ENCODE measurements at regions not wholly inside any gene's neighbourhood (a gene's known extent, or its start where the extent isn't known, plus 50 kb on each side); places are given as distances from the start of the nearest gene placed in this dataset.

DNA sequence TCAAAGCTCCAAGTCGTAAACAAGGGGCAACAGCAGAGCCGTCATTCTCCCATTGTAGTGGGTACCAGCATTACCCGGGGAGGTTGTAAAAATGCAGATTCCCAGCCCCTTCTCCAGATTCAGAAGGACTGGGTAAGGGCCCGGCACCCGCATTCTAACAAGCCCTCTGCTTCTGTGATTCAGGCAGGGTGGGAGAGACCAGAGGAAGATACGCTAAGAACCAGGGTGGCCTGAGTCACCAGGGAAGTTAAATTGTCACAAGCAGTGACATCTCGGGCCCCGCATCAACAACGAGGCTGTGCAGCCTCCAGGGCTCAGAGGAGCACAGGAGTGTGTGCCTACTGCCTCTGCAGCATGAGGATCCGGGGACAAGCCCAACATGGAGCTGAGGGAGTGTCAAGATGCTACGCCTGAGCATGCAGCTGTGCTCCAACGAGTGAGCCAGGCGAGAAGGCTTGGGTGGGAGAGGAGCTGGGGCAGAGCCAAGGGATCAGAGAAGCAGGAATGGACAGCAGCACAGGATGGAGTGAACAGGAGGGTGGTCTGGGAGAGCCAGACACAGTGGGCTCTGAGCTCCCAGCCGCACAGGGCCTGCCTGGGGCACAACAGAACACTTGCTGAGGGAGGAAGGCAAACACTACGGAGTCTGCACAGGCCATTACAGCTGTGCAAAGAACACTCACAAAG lies 68.5 kb downstream of the CPN2 start:
- peaks cover 13% of the 10 kb centered on the region for H3K4me1 Mint-ChIP-seq (ENCODE audit: low read depth)
- no peaks in the 10 kb centered on the region for H3K9me3 Mint-ChIP-seq
- no peak overlapping the region for H3K27ac Mint-ChIP-seq
- H3K4me3 Mint-ChIP-seq = no peak overlapping the region
- peaks cover 9% of the 10 kb centered on the region for H3K36me3 Mint-ChIP-seq (ENCODE audit: low read depth)
- H3K27me3 Mint-ChIP-seq (ENCODE audit: low read depth) = peaks cover 8% of the 10 kb centered on the region

DNA sequence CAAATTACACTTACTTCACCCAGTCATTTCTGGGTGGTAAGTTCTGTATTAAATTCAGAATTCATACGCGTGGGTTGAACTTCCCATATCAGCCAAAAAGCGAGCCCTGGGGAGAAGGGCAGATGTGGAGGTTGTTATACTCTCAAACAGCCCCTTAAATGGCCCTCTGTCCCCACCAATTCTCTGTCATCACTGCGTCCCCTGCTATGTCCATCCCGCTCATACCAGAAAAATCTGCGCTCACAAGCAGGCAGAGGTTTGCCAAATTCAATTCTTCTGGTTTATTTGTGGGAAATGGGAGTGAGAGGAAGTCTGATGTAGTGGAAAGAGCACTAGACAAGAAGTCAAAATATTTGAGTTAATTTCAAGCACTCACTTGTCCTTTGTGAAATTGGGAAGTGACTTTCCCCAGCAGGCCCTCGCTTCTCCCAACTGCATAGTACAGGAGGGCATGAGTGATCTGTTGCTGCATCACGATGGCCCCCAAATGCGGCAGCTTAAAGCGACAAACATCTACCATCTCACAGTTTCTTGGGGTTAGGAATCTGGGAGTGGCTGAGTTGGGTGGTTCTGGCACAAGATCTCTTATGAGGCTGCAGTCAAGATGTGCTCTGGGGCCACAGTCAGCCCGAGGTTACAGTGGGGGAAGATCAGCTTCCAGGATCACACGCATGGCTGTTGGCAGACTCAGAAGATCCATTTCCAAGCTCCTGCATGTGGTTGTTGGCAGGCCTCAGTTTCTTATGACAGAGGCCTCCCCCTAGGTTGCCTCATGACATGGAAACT lies 67.7 kb downstream of the CPN2 start:
- no peaks in the 10 kb centered on the region for H3K9me3 Mint-ChIP-seq
- H3K27ac Mint-ChIP-seq = no peak overlapping the region
- H3K4me1 Mint-ChIP-seq (ENCODE audit: low read depth) = peaks cover 12% of the 10 kb centered on the region
- no peak overlapping the region for H3K4me3 Mint-ChIP-seq
- H3K27me3 Mint-ChIP-seq (ENCODE audit: low read depth) = peaks cover 13% of the 10 kb centered on the region
- H3K36me3 Mint-ChIP-seq (ENCODE audit: low read depth) = peaks cover 9% of the 10 kb centered on the region

DNA sequence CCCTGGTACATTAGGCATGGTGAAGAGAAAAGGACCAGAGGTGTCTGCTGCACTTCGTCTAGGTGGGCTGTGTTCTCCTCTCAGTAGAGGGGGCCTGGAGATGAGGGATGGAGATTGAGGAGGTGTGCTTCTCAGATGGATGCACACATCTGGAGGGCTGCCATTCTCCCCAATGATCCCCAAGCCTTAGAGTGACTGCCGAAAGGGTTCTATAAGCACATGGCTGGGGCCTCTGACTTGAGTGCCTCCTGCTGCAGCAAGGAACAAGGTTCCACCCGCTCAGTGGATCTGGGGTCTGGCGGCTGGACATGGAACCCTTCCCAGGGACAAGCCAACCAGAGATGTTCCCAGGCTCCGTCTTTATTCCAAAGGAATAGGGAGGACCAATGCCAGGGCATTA lies 66.8 kb downstream of the CPN2 start:
- Mint-ChIP-seq H3K9me3 (peaks cover 7% of the 10 kb centered on the region), H3K27me3 (ENCODE audit: low read depth) (peaks cover 20% of the 10 kb centered on the region), H3K4me3 (no peak overlapping the region), H3K4me1 (ENCODE audit: low read depth) (peaks cover 12% of the 10 kb centered on the region), H3K36me3 (ENCODE audit: low read depth) (peaks cover 12% of the 10 kb centered on the region), H3K27ac (no peak overlapping the region)

DNA sequence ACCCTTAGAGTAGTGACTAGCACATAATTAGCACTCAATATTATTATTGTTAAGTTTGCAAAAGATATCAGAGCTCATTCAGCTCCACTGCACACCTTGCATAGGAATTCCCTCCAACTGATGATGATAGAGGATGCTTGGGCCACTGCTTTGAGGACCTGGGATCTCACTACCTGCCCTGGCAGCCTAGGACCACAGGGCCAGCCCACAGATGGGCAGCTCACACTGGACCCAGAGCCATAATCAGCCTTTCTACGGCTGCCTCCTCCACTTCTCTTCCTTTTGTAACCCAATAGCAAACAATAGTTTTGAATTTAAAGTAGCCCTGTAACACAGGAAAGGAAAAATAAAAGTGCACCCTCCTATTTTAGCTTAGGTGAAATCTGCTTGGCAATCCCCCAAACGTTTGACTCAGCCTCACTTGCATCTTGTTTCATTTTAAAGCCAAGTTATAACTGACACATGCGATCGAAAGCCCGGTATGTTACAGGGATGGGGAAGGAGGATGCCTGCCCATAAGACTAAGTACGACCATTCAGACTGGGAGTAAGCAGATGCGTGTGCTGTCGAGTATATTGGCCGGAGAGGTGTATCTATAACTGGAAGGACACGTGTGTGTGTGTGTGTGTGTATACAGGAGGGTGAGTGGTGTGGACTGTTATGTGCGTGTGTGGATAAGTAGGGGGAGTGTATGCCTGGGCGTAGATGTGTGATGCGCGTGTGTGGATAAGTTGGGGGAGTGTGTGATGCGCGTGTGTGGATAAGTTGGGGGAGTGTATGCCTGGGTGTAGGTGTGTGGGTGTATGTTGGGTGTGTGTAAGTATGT lies 65.9 kb downstream of the CPN2 start:
- H3K27me3 Mint-ChIP-seq (ENCODE audit: low read depth) = peaks cover 26% of the 10 kb centered on the region
- H3K27ac Mint-ChIP-seq = no peak overlapping the region
- H3K9me3 Mint-ChIP-seq = peaks cover 10% of the 10 kb centered on the region
- H3K36me3 Mint-ChIP-seq (ENCODE audit: low read depth) = peaks cover 15% of the 10 kb centered on the region
- H3K4me1 Mint-ChIP-seq (ENCODE audit: low read depth) = peaks cover 6% of the 10 kb centered on the region
- no peak overlapping the region for H3K4me3 Mint-ChIP-seq

DNA sequence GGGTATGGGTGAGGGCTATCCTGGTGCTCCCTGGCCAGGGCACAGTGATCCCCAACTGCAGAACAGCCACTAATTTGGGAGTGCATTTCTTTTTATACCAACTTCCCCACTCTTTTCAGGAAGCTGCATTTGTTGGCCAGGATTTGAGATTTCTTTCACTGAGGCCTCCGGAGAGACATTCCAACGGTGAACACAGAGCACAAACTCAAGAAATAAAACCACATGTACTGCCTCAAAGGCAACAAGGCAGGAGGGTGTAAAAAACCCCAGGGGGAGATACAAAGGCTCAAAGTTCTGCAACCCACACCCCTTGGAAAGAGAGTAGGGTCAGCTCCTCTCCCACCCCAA lies 65.3 kb downstream of the CPN2 start:
- peaks cover 15% of the 10 kb centered on the region for H3K36me3 Mint-ChIP-seq (ENCODE audit: low read depth)

DNA sequence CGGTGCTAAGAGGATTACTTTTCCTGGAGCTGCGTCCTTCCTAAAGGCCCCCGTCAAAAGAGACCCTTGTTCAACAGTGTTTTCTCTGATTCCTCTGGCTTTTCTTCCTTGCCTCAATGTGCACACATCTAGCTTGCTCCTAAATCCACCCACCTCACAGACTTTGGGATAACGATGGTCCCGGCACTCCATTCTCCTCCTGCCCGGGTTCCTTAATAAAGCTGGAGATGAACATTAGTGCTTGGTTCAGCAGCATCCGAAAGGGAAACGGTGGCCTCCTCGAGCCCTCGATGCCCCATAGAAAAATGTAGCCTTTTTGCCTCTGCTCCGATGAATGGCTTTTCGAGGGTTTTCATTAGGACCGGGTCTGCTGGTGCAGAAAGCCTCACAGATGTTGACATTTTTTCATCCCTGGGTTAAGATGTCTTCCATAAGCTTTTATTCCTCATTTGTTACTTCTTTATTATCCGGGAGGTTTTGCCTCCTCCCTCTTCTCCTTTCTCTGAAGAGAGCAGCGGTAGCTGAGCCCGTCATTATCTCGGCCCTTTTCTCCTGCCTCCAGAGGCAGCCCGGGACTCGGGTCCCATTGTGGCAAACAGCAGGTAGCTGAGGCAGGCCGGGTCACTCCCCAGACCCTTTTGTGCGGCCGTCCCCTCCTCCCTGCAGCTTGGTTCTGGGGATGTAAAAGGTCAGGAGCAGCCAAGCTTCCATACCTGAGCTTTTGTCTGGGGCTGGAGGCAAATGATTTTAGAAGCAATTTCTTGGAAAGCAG lies 64.6 kb downstream of the CPN2 start:
- no peak overlapping the region for H3K27ac Mint-ChIP-seq
- H3K4me3 Mint-ChIP-seq = no peak overlapping the region
- peaks cover 35% of the 10 kb centered on the region for H3K27me3 Mint-ChIP-seq (ENCODE audit: low read depth)
- peaks cover 17% of the 10 kb centered on the region for H3K36me3 Mint-ChIP-seq (ENCODE audit: low read depth)
- peaks cover 19% of the 10 kb centered on the region for H3K9me3 Mint-ChIP-seq
- peaks cover 5% of the 10 kb centered on the region for H3K4me1 Mint-ChIP-seq (ENCODE audit: low read depth)

More for the DNA sequence above, 65.3 kb downstream of the CPN2 start:
- Mint-ChIP-seq H3K27ac (no peak overlapping the region), H3K4me3 (no peak overlapping the region), H3K9me3 (peaks cover 12% of the 10 kb centered on the region), H3K27me3 (ENCODE audit: low read depth) (peaks cover 27% of the 10 kb centered on the region), H3K4me1 (ENCODE audit: low read depth) (peaks cover 5% of the 10 kb centered on the region)

DNA sequence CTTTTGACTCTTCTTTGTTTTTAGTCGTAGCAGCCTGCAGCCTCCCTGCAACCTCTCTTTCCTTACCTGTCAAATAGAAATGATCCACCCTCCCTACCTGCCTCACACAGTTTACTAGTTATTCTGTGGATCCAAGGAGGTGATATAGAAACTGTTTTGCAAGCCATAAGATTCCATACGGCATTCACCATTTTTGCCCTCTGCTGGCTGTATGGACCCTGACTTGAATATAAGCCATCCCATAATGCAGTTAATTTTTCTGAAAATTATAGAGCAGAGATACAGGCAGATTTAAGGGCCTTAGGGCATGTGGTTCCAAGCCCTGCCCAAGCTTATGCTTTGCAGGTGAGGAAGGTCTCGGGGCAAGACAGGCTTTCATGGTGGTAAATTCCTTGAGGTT lies 63.8 kb downstream of the CPN2 start:
- no peak overlapping the region for H3K4me3 Mint-ChIP-seq
- peaks cover 23% of the 10 kb centered on the region for H3K9me3 Mint-ChIP-seq
- peaks cover 39% of the 10 kb centered on the region for H3K27me3 Mint-ChIP-seq (ENCODE audit: low read depth)
- H3K36me3 Mint-ChIP-seq (ENCODE audit: low read depth) = peaks cover 20% of the 10 kb centered on the region
- H3K4me1 Mint-ChIP-seq (ENCODE audit: low read depth) = peaks cover 5% of the 10 kb centered on the region
- H3K27ac Mint-ChIP-seq = no peak overlapping the region

DNA sequence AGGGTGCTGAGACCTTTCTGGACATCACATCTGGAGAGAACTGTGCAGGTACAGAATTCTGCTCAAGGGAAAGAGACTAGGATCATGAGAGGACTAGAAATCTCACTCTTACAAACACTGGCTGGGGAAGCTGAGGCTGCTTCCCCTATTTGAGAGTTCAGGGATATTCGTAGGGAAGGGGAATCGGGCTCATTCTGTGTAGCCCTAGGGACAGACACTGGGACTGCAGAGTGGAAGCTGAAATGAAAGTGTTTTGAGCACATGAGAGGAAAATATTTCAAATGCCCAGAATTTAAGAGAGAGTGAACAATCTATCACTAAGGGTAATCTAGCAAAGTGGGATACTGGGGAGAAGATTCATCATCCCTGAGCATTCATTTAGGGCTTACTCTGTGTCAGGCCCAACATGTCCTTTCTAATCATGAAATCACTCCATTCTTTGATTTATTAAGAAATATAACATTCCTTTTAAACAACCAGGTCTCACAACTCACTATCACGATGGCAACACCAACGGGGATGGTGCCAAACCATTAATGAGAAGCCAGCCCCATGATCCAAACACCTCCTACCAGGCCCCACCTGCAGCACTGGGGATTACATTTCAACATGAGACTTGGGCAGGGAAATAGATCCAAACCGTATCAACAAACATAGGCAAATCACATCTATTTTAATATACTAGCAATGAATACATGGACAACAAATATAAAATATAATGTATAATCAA lies 63.0 kb downstream of the CPN2 start:
- H3K4me3 Mint-ChIP-seq = no peak overlapping the region
- H3K27ac Mint-ChIP-seq = no peak overlapping the region
- peaks cover 46% of the 10 kb centered on the region for H3K27me3 Mint-ChIP-seq (ENCODE audit: low read depth)
- peaks cover 7% of the 10 kb centered on the region for H3K4me1 Mint-ChIP-seq (ENCODE audit: low read depth)
- peaks cover 24% of the 10 kb centered on the region for H3K36me3 Mint-ChIP-seq (ENCODE audit: low read depth)
- H3K9me3 Mint-ChIP-seq = peaks cover 25% of the 10 kb centered on the region

Measured in T-helper 1 cell treated with Interleukin-12 subunit alpha and Interleukin-12 subunit beta and Interleukin-4 antibody, amounts not matched to agents 30 μg/mL and 1 μg/mL, for 36 hours (primary cell).